ENCODE measurements at regions not wholly inside any gene's neighbourhood (a gene's known extent, or its start where the extent isn't known, plus 50 kb on each side); places are given as distances from the start of the nearest gene placed in this dataset.

DNA sequence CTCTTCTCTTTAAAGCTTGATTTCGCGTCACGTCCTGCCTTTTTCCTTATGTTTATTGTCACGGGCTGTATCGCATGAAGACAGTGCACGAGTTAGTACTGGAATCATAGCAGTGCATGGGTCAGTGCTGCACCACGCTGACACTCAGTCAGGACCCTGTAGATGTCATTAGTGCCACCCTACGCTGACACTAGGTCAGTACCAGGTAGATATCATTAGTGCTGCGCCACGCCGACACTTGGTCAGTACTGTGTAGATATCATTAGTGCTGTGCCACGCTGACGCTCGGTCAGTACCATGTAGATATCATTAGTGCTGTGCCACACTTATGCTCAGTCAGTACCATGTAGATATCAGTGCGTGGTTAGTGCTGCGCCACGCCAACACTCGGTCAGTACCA lies 106.2 kb upstream of the ZNF469 start:
- H3K27me3 ChIP-seq: no peaks in the 10 kb centered on the region
- H3K27ac ChIP-seq: no peak overlapping the region
- WGBS, 2 donors: 84 to 91% methylated on average over 18 of the region's 18 CpGs
- H3K9me3 ChIP-seq: no peaks in the 10 kb centered on the region
- no peaks in the 10 kb centered on the region for H3K4me1 ChIP-seq
- TF ChIP-seq POLR2A (IDR thresholded peaks at IDR 0.05) (no peak), EP300 (IDR thresholded peaks at IDR 0.05) (no peak)
- TF ChIP-seq, protein P1, sequence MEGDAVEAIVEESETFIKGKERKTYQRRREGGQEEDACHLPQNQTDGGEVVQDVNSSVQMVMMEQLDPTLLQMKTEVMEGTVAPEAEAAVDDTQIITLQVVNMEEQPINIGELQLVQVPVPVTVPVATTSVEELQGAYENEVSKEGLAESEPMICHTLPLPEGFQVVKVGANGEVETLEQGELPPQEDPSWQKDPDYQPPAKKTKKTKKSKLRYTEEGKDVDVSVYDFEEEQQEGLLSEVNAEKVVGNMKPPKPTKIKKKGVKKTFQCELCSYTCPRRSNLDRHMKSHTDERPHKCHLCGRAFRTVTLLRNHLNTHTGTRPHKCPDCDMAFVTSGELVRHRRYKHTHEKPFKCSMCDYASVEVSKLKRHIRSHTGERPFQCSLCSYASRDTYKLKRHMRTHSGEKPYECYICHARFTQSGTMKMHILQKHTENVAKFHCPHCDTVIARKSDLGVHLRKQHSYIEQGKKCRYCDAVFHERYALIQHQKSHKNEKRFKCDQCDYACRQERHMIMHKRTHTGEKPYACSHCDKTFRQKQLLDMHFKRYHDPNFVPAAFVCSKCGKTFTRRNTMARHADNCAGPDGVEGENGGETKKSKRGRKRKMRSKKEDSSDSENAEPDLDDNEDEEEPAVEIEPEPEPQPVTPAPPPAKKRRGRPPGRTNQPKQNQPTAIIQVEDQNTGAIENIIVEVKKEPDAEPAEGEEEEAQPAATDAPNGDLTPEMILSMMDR (IDR thresholded peaks at IDR 0.05): no peak
- no peak overlapping the region for H3K4me3 ChIP-seq
- DNase-seq (ENCODE audit: low spot score in 2 of 2): no peak
- H3K36me3 ChIP-seq: no peaks in the 10 kb centered on the region

DNA sequence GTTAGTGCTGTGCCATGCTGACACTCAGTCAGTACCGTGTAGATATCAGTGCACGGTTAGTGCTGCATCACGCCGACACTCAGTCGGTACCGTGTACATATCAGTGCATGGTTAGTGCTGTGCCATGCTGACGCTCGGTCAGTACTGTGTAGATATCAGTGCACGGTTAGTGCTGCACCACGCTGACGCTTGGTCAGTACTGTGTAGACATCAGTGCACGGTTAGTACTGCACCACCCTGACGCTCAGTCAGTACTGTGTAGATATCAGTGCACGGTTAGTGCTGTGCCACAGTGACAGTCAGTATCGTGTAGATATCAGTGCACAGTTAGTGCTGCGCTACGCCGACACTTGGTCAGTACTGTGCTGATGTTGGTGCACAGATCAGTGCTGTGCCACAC lies 102.8 kb upstream of the ZNF469 start:
- DNase-seq (ENCODE audit: low spot score in 2 of 2): no peak
- Histone ChIP-seq H3K4me3 (no peak overlapping the region), H3K27me3 (no peaks in the 10 kb centered on the region), H3K27ac (no peak overlapping the region), H3K4me1 (no peaks in the 10 kb centered on the region), H3K9me3 (no peaks in the 10 kb centered on the region), H3K36me3 (no peaks in the 10 kb centered on the region)
- TF ChIP-seq EP300 (IDR thresholded peaks at IDR 0.05) (no peak), POLR2A (IDR thresholded peaks at IDR 0.05) (no peak)
- TF ChIP-seq, protein P1 (IDR thresholded peaks at IDR 0.05): no peak
- 95 to 96% methylated on average over 18 of the region's 18 CpGs for WGBS, 2 donors

DNA sequence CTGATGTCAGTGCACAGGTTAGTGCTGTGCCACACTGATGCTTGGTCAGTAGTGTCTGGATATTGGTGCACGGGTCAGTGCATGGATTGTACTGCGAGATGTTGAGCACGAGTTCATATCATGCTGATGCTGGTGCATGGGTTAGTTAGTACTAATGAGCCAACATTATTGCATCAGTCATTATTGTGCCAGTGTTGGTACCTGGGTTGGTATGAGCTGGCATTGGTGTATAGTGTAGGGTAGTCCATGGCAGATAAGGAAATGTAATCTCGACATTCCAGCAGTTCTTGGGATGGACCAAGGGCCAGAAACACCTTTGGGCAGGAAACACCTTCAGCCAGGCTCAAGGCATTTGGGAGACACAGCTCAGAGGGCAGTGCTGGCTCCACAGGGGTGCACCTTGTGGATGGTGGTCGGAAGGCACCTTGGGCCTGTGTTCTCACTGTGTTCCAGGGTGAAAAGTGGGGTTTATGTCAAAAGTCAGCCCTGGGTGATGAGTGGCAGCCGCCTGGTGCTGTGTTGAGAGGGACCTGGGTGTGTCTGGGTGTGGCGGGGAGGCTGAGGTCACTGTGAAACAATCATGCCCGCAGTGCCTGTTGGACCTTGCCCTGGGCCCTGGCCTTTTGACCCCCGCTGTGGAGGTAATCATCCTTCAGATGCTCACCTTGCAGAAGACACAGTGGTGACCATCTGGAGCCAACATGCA lies 100.7 kb upstream of the ZNF469 start:
- no peak overlapping the region for H3K27ac ChIP-seq
- no peak for DNase-seq (ENCODE audit: low spot score in 2 of 2)
- H3K9me3 ChIP-seq: peaks cover 0 to 11% (median 0%) of the 10 kb centered on the region in 4 donors
- no peaks in the 10 kb centered on the region for H3K4me1 ChIP-seq
- TF ChIP-seq POLR2A (IDR thresholded peaks at IDR 0.05) (no peak), EP300 (IDR thresholded peaks at IDR 0.05) (no peak)
- TF ChIP-seq, protein P1 (IDR thresholded peaks at IDR 0.05): no peak
- H3K36me3 ChIP-seq: no peaks in the 10 kb centered on the region
- H3K4me3 ChIP-seq: no peak overlapping the region
- H3K27me3 ChIP-seq: no peaks in the 10 kb centered on the region
- 71 to 82% methylated on average over 9 of the region's 9 CpGs for WGBS, 2 donors

DNA sequence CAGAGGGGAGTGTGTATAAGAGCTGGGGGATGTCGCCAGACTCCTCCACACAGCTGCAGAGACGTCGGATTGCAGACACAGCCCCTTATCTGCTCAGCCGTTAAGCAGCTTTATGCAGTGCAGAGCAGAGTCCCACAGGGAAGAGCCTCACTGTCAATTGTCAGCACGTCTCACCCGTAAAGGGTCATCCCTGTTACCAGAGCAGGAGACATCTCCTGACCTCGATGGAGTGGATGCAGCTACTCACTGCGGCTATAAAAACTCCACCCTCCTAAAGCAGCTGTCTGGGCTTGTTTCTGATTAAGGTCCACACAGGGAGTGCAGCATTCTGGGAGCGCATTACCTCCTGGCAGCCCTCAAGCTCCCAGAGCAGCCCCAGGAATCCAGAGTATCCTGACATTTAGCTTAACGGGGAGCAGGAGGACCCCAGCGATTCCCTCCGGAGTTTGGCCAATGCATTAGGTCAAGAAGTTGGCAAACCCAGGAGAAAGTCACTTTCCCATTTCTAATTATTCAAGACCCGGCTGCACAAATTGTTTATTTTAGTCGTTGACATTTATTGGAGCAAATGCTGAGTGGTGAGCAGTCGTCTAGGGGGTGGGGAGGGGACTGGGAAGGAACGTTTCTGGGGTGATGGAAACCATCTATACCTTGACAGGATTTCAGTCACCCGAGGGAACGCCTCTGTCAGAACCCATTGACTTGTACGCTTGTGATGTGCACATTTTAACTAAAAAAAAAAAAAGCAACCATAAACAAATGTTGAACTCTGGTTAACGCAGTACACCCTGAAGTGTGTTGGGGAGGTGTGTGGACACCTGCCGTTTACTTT lies 100.0 kb upstream of the ZNF469 start:
- no peaks in the 10 kb centered on the region for H3K36me3 ChIP-seq
- no peak overlapping the region for H3K4me3 ChIP-seq
- no peak overlapping the region for H3K27ac ChIP-seq
- H3K9me3 ChIP-seq: peaks cover 0 to 18% (median 0%) of the 10 kb centered on the region in 4 donors
- no peak for DNase-seq (ENCODE audit: low spot score in 2 of 2)
- no peaks in the 10 kb centered on the region for H3K4me1 ChIP-seq
- WGBS, 2 donors: 52 to 55% methylated on average over 20 to 21 of the region's 21 CpGs
- H3K27me3 ChIP-seq: no peaks in the 10 kb centered on the region
- TF ChIP-seq, protein P1 (IDR thresholded peaks at IDR 0.05): no peak
- TF ChIP-seq POLR2A (IDR thresholded peaks at IDR 0.05) (no peak), EP300 (IDR thresholded peaks at IDR 0.05) (no peak)

DNA sequence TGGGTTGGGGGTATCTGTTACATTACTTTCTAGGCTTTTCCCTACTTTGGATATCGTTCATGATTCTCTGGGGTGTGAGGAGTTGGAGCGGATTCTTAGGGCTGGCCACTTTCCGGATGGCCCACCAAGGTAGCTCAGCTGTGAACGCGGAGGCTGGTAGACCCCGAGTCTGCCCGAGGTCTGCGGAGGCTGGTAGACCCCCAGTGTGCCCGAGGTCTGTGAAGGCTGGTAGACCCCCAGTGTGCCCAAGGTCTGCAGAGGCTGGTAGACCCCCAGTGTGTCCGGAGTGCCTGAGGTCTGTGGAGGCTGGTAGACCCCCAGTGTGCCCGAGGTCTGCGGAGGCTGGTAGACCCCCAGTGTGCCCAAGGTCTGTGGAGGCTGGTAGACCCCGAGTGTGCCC lies 99.2 kb upstream of the ZNF469 start:
- TF ChIP-seq, protein P1 (IDR thresholded peaks at IDR 0.05): no peak
- no peak for TF ChIP-seq EP300 (IDR thresholded peaks at IDR 0.05)
- TF ChIP-seq POLR2A (IDR thresholded peaks at IDR 0.05): no peak

More for the DNA sequence above, 99.2 kb upstream of the ZNF469 start:
- Histone ChIP-seq H3K9me3 (peaks cover 0 to 26% (median 1%) of the 10 kb centered on the region in 4 donors), H3K36me3 (no peaks in the 10 kb centered on the region), H3K27me3 (no peaks in the 10 kb centered on the region), H3K4me1 (no peaks in the 10 kb centered on the region), H3K27ac (no peak overlapping the region), H3K4me3 (no peak overlapping the region)
- 90 to 95% methylated on average over 11 to 13 of the region's 13 CpGs for WGBS, 2 donors
- no peak for DNase-seq (ENCODE audit: low spot score in 2 of 2)
